D721Med (cell line): ENCODE measurements at regions not wholly inside any gene's neighbourhood (a gene's known extent, or its start where the extent isn't known, plus 50 kb on each side); places are given as distances from the start of the nearest gene placed in this dataset.

Experiments used
- DNase-seq: peaks from one replicate; pipeline ENCODE4 v3.0.0; 2011; ENCODE audit warnings: low spot score; ENCODE audit not compliant: insufficient read length
- FAIRE-seq: peaks from 2 replicates; lab custom pipeline; 2011; peaks lifted over from hg19 to GRCh38; lab: Jason Lieb, UNC
- TF ChIP-seq, protein P1 (sequence below): IDR thresholded peaks from 2 replicates; pipeline ENCODE4 v1.5.1; 2012; ENCODE audit warnings: mild to moderate bottlenecking, control low read depth; ENCODE audit not compliant: insufficient read depth; ENCODE audit errors: missing control alignments

DNA sequence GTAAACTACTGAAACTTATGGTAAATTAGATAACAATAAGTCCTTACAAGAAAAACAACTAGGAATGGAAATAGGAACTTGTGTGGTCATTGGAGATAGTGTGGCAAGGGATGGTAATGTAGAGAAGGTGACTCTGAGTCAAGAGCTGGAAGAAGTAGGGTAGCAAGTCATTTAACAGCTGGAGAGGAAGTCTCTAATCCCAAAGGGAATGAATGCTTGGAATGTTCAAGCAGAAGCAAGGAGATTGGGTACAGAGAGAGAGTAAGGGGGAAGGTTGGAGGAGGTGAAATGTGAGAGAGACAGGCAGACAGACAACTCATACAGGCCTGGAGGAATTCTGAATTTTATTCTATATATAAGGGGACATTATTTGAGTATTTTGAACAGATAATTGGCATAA lies 260.6 kb upstream of the MAD2L1 start:
- DNase-seq (no peak), FAIRE-seq (no peak)
- TF ChIP-seq, protein P1, sequence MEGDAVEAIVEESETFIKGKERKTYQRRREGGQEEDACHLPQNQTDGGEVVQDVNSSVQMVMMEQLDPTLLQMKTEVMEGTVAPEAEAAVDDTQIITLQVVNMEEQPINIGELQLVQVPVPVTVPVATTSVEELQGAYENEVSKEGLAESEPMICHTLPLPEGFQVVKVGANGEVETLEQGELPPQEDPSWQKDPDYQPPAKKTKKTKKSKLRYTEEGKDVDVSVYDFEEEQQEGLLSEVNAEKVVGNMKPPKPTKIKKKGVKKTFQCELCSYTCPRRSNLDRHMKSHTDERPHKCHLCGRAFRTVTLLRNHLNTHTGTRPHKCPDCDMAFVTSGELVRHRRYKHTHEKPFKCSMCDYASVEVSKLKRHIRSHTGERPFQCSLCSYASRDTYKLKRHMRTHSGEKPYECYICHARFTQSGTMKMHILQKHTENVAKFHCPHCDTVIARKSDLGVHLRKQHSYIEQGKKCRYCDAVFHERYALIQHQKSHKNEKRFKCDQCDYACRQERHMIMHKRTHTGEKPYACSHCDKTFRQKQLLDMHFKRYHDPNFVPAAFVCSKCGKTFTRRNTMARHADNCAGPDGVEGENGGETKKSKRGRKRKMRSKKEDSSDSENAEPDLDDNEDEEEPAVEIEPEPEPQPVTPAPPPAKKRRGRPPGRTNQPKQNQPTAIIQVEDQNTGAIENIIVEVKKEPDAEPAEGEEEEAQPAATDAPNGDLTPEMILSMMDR: no peak

DNA sequence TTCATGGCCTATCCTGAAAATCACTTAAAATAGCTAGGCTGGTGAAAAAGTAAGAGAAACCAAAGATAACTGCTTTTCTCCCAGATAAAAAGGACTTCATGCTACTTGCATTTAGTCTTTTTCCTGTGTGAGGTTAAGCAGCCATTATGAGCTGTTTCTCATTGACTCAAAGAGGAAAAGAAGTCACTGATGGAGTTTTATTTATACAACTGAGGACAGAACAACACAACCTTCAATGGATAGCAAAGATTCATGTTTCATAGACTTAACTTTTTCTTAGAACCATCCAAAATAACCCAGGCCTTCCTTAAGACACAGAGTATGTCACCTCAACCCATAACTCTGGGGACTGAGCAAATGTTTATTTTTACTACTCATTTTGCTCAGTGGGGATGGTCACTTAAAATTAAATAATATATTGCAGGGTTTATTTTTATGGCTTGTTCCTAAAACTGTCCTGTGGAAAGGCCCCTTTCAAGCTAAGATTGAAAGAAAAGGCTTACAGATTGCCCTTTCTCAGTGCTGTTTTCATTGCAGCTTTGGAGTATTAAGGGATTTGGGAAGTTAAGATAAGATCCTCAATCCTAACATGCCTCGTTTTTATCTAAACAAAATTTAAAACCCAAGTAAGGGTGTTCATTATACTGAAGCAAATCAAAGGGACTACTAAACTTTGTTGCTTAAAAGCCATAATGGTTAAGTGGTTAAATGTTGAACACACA lies 252.6 kb upstream of the MAD2L1 start:
- no peak for DNase-seq
- FAIRE-seq: no peak
- TF ChIP-seq, protein P1: no peak

DNA sequence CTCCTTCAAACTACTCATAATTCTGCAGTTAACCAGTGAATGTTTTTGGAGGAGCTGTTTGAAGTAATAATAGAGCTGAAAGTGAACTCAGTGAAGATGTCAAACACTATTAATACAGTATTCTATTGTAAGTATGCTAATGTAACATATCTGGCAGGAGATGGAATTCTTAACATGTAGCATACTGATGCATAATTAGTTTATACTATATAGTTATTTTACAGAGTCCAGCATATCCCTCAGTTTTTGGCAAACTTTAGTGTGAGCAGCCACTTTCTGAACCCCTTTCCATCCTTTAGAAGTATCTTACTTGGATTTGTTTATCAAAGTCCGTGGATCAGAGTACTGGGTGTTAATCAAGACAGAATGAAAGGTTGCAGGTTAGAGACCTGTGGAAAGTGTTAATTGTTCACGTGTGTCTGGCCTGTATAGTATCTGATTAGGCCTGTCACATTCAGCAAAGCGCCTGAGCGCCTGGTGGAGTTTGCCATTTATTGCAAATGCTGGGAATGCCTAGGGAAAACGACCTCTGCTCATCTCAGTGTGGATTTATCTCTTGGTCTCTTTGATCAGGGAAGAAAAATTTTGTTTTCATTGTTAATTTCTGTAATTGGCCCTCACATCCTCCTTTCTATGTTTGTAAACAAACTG lies 251.7 kb upstream of the MAD2L1 start:
- TF ChIP-seq, protein P1: no peak
- no peak for DNase-seq
- FAIRE-seq: no peak

DNA sequence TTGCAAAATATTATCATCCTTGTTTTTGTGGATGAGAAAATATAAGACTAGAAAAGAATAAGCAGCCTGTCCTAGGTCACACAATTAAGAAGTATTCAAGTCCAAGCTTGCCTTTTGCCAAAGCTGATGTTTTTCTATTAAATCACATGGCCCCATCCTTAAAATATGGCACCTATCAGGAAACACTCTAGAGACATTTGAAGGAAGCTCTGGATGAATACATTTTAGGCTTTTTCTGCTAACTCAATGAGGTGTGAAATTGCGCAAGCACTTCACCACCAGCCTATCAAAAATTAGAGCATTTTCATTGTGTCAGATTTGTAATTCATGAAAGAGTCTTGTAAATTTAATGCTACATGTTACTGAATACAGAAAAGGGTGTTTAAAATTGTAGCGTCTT lies 251.1 kb upstream of the MAD2L1 start:
- TF ChIP-seq, protein P1: no peak
- no peak for DNase-seq
- FAIRE-seq: no peak

DNA sequence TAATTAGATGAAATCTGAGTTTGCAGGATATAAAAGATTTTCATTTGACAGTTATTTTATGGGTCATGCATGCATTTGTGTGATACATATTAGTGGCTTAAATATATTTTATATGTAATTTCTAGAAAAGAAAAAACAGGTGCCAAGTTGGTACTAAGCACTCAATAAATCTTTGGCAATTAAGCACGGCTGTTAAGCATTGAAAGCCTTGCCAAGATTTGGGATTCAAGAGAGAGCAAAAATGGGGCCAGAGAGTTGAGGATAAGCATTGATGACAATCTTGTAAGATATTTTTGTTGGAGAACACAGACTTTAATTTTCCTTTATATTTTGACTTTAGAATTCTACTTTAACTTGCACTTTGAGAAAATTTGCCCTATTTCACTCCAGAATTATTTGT lies 249.8 kb upstream of the MAD2L1 start:
- FAIRE-seq (no peak), DNase-seq (no peak)
- TF ChIP-seq, protein P1: no peak

DNA sequence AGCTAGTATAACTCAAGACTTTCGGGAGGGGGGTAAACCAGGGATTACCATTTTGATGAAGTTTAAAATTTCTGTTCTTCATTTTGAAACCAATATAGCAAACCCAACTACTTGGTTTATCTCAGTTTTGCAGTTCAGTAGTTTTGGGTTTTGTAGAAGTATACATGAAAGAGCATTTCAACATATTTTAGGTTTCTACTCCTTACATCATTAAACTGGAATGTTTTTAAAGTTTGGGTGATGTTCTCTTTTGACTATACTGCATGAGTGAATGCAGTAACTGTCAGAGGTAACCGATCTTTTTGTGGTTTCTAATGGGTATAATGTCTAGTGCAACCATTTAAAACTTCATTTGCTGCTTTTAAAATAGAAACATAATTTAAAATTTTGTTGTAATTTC lies 248.3 kb upstream of the MAD2L1 start:
- no peak for FAIRE-seq
- TF ChIP-seq, protein P1: no peak
- DNase-seq: no peak

DNA sequence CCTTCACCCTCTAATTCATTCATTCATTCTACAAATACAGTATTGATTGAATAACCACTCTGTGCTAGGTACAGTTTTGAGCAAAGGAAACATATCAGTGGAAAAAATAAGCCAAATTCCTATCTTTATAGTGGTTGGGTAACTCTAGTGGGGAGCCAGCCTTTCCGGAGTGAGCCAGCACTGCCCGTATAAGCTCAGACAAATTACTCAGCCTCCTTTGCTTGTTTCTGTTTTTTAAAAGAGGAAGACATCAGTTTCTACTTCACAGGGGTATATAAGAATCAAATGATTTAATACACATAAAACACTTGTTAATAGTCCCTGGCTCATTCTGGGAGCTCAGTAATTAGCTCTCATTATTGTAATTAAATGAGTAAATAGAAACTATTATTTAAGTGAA lies 238.2 kb upstream of the MAD2L1 start:
- no peak for DNase-seq
- no peak for FAIRE-seq

More for the DNA sequence above, 238.2 kb upstream of the MAD2L1 start:
- TF ChIP-seq, protein P1: no peak
